Right lobe of liver (tissue), 4 donors: ENCODE measurements at regions not wholly inside any gene's neighbourhood (a gene's known extent, or its start where the extent isn't known, plus 50 kb on each side); places are given as distances from the start of the nearest gene placed in this dataset.

ENCODE experiments used
- POLR2A ChIP-seq: fragments of 450-650 bp; IDR thresholded peaks from one replicate; pipeline ENCODE4 v1.6.1; 2017; ENCODE audit warnings: antibody characterized with exemption, mild to moderate bottlenecking
- TF ChIP-seq, protein P1 (sequence below), 4 donors: fragments of 200-600 bp in 3 of 4; fragments of 450-650 bp in 1 of 4; IDR thresholded peaks; one replicate each; pipeline versions ENCODE4 v1.5.1 to v1.8.0; 2016 to 2022; ENCODE audit warnings: antibody characterized with exemption in 4 of 4, mild to moderate bottlenecking in 2 of 4
- donor health status: DM: no; HTN: no; CAD: no.
- donor health status: DM: no; HTN: no; CAD: no.
- donor health status: DM: no; HTN: yes; CAD: no.

DNA sequence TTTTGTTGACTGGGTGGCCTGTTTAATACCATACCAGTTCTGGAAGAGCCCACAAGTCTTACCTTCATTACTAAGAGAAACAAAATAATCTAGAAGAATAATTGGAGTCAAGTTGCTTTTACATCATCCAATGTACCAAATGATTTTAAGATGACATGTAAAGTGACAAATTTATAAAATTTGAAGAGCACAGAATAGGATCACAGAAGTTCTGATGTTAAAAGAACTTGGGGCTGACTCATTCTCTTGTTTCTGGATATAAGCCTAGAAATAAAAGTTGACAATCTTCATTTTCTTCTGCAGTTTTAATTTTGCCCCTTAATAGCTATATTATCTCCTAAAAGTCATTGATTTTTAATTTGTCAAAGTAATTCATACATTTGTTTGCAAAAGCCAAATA is 317.5 kb upstream of the MARCKS start:
- TF ChIP-seq, protein P1, sequence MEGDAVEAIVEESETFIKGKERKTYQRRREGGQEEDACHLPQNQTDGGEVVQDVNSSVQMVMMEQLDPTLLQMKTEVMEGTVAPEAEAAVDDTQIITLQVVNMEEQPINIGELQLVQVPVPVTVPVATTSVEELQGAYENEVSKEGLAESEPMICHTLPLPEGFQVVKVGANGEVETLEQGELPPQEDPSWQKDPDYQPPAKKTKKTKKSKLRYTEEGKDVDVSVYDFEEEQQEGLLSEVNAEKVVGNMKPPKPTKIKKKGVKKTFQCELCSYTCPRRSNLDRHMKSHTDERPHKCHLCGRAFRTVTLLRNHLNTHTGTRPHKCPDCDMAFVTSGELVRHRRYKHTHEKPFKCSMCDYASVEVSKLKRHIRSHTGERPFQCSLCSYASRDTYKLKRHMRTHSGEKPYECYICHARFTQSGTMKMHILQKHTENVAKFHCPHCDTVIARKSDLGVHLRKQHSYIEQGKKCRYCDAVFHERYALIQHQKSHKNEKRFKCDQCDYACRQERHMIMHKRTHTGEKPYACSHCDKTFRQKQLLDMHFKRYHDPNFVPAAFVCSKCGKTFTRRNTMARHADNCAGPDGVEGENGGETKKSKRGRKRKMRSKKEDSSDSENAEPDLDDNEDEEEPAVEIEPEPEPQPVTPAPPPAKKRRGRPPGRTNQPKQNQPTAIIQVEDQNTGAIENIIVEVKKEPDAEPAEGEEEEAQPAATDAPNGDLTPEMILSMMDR (IDR thresholded peaks at IDR 0.05) = no peak
- TF ChIP-seq POLR2A = no peak
